Amygdala (tissue), 56 donors: ENCODE measurements at regions not wholly inside any gene's neighbourhood (a gene's known extent, or its start where the extent isn't known, plus 50 kb on each side); places are given as distances from the start of the nearest gene placed in this dataset.
"Not testable (repeated sequence)": the region's sequence is repeated elsewhere in the genome, so short reads cannot be mapped to it uniquely, and the experiment has no call there.

Experiments
- DNase-seq, 56 donors: peaks; one replicate each; lab custom pipeline; 2025; lab: John Stamatoyannopoulos, UW

DNA sequence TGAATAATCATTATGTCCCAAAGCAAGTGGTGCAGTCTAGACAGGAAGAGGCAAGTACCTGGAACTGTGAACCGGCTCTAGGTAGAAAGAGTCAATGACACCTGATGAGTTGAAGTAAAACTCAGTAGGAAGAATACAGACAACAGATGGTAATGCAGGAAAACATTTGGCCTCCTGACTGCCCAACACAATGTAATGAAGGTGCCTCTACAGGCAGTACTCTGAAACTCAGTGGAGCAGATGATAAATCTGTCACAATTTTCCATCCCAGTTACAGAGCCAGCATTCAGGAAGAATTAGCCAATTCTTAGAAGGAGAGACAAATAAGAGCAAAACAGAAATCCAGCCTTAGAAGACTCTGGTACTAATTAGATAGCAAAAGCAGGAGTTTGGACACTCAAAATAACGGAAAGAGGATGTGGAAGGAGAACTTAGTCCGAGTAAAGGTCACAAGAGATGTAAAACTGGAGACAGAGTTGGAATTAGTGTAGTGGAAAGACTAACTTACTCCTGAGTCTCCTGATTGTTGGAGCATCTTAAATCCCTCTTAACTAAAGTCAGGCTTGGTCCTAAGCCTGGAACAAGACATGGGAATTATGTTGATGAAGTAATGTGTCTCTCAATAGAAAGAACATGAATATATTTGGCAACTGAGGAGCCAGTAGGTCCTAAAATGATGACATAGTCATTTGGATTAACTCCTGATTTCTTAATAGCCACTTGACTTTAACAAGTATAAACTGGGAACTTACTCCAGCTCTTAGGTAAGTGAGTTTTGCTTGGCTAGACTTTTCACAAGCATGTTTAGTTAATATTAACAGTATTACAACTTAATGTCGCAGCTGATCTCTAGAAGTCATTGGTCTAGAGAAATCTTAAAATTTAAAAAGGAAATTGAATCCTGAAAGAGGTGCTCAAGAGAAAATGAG is 457.3 kb upstream of the MIR17HG start:
- DNase-seq = no peak

- no peak for DNase-seq
Measured at GRCh38 chr13:90891329-90891728, 456.2 kb upstream of the MIR17HG start.

GRCh38 chr13:90893199-90893598 is 454.3 kb upstream of the MIR17HG start:
- not testable (repeated sequence) for DNase-seq

DNA sequence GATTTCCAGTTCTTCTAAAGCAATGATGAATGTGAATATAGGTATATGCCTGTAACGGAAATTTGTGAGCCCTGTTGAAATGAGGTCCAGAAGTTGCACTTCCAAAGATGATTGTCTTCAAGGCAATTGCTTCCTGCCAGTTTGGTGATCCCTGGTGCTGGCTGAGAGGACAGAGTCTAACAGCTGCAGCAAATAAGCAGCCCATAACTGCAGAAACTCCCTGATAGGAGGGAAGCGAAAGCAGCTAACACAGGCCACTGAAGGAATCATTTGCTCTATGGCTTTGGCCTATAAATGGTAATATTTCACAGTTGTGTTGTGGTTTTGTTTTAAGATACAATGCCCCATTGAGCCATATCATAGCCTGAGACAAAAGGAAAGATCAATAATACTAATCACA is 451.5 kb upstream of the MIR17HG start:
- no peak for DNase-seq

DNA sequence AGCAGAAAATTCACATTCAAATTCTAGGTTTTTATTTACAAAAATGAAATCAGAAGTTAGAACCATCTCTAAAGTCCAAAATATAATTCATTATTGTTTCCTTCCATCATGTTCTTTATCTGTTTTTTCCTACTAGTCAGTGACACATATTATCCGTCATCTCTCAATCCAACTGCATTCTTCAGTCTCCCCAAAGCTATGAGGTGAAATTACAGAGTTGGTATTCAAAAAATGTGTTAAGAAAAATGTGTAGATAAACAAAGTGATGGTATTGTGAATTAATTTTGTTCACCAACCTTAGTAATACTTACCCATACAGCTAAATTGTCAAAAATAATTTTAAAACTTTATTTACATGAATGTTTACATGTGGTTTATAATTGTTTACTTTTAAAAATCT is 448.7 kb upstream of the MIR17HG start:
- no peak for DNase-seq

- no peak for DNase-seq
Measured at GRCh38 chr13:90899416-90899815, 448.1 kb upstream of the MIR17HG start.

- DNase-seq = no peak
Measured at GRCh38 chr13:90902255-90902654, 445.2 kb upstream of the MIR17HG start.

- no peak for DNase-seq
Measured at GRCh38 chr13:90906554-90906953, 440.9 kb upstream of the MIR17HG start.

- DNase-seq = no peak
Measured at GRCh38 chr13:90908792-90909191, 438.7 kb upstream of the MIR17HG start.

- DNase-seq = no peak
Measured at GRCh38 chr13:90910018-90910639, 437.4 kb upstream of the MIR17HG start.

- DNase-seq = no peak
Measured at GRCh38 chr13:90912247-90912646, 435.2 kb upstream of the MIR17HG start.

DNA sequence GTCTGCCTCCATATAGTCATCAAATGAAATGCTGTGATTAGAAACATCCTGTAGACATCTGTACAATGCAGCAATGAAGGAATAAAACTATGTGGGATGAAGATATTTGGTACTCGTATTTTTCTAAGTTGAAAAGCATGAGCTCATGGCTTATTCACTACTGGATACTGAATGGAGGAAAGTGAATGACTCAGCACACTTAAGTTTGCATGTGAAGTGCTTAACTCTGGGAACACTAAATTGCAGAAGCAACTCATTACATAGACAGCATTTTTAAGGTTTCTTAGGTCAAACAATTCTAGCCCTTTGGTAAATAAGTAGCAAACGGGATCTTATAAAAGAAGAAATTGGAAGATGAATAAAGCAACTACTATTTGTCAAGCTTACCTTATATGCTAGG is 429.0 kb upstream of the MIR17HG start:
- no peak for DNase-seq

GRCh38 chr13:90919153-90919552 is 428.3 kb upstream of the MIR17HG start:
- no peak for DNase-seq

- no peak for DNase-seq
Measured at GRCh38 chr13:90926459-90926858, 421.0 kb upstream of the MIR17HG start.

DNA sequence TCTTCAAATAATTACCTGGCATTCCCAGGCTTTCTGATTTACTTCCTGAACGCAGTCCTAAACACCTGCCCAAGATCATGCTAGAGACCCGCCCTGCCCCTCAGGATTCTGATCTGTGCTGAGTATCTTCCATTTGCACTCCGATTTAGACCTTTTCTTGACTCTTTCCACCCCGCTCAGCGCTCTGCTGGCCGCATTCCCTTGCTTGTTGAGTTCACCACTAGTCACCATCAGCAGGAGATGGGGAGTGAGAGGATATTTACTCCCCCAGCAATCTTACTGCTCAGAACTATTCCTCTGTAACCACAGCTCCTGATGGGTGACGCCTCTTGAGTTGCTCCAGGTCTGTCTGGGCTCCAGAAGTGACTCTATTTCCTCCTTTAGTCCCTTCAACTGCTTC is 419.4 kb upstream of the MIR17HG start:
- no peak for DNase-seq

DNA sequence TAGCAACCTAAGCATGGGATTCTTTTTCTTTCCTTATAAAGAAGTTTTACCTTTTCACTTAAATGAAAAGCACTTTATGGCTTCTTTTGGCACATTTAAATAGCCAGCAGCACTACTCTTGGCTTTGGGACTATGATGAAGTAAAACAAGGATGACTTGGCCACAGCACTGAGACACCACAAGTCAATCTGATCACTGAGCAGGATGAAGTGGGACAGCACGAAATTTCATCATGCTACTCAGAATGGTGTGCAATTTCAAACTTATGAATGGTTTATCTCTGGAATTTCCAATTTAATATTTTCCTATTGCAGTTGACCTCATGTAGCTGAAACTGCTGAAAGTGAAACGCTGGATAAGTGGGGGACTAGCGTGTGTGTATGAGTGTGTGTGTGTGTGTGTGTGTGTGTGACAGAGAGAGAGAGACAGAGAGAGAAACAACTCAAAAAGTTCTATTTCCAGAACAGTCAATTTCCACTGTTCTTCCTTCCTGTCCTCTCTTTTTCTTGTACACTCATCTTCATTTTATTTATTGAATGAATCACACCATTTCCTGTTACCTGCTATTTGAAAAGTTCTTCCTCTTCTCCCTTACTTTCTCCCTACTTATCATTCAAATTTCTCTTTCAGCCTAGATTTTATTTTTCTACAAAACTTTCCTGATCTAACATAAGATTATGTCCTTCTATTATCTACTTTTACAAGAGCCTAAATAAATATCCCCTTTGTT is 414.2 kb upstream of the MIR17HG start:
- no peak for DNase-seq

DNA sequence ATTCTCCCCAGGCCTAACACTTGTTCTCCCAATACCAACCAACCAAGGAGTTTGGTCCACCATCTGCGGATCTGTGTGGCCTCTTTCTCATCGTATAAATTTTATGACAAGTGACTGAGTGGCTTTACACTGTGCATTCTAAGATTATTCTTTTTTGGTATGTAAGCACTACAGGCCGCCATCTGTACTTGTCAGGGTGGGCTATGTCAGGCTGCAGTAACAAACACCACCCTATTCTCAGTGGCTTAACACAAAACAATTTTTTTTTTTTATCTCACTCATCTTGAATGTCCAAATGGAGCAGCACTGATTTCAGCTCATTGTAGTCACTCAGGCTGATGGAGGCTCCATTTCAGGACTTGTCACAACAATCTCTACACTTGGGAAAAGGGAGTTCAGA is 412.7 kb upstream of the MIR17HG start:
- no peak for DNase-seq

DNA sequence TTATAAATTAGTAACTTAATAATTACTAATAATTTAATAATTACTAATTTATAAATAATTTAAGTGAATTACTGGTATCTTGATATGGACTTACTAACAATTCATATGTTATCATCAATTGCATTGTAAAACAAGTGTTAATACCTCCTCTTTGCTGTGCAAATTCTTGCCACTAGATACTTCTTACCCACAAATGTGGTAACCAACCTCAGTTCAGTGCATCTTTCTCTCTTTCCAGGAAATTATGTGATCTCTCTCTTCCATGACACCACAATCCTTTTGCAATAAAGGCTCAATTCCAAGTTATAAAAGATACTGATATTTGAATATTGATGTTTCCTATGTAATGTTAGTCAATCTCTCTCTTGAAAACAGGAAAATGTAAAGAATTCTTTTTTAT is 408.6 kb upstream of the MIR17HG start:
- no peak for DNase-seq

GRCh38 chr13:90943946-90944345 is 403.5 kb upstream of the MIR17HG start:
- DNase-seq = no peak

DNA sequence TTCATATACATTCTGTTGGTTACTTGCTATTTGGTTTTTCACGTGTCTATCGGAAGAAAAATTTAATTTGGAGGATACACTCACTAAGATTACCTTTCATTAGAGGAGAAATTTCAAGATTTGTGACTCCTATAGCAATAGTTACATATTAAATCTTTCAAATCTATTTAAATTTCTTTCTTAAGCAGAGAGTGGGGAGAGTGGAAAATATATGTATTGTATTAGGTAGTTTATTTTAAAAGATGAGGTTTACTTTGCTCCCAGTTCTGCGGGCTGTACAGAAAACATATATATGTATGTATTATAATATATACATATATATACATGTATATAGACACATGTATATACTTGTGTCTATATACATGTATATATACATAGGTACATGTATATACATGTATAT is 402.3 kb upstream of the MIR17HG start:
- not testable (repeated sequence) for DNase-seq

DNA sequence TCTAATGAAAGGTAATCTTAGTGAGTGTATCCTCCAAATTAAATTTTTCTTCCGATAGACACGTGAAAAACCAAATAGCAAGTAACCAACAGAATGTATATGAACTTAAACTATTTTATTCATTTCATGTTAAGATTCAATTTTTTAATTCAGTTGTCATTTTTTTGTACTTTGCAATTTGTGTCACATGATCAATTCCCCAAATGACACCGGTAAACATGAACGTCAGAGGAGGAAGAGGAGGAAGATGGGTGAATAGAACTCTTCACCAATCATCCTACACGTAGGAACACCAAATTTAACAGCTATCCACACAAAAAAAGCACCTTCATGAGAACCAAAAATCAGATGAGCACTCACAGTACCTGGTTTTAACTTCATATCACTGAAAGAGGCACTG is 401.4 kb upstream of the MIR17HG start:
- not testable (repeated sequence) for DNase-seq
